NCI-H1092 (cell line): ENCODE measurements at regions not wholly inside any gene's neighbourhood (a gene's known extent, or its start where the extent isn't known, plus 50 kb on each side); places are given as distances from the start of the nearest gene placed in this dataset.

ENCODE experiments used
- DNase-seq: peaks from one replicate; lab custom pipeline; 2025; lab: John Stamatoyannopoulos, UW

DNA sequence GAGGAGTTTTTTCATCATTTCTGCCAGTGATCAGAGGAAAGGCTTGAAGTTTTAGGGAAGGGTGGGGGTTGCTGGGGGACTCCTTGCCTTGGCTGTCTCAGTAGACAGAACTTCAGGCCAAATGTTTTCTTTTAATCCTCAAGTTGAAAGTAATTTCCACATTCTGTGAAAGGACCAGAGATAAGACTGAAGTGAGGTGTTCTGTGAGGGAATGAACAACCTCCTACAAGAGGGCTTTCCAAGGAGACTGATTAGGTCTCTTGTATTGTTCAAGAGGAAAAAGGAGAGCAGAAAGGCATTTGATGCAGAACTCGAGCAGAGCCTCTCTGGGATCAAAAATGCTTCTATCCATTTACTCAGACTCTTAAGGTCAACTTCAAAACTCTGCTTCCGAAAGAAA is 282.1 kb upstream of the ATP10B start:
- no peak for DNase-seq

DNA sequence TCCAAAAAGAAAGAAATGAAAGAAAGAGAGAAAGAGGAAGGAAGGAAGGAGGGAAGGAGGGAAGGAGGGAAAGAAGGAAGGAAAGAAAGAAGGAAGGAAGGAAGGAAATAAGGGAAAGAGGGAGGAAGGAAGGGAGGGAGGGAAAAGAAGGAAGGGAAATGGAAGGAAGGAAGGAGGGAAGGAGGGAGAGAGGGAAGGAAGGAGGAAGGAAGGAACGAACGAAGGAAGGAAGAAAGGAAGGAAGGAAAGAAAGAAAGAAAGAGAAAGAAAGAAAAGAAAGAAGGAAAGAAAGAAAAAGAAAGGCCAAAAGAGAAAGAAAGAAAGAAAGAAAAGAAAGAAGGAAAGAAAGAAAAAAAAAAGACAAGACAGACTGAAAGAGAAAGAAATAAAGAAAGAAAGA is 263.9 kb upstream of the ATP10B start:
- no peak for DNase-seq

DNA sequence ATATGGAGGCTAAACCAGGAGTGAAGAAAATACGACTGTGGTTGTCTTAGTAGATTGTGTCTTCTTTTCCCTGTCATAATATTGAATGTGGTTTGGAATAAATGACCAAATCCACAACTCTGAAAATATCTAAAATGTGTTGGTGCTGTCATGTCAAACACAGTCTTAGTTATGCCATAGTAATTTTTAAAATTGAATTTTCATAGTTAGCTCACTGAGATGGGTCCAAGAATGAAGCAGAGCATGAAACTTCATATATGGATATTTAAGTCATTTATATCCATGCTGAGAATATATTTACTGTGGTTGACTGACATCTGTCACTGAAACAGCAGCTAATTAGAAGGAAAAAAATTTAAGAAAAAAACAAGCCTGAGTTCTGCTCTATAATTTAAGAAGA is 260.4 kb upstream of the ATP10B start:
- no peak for DNase-seq

DNA sequence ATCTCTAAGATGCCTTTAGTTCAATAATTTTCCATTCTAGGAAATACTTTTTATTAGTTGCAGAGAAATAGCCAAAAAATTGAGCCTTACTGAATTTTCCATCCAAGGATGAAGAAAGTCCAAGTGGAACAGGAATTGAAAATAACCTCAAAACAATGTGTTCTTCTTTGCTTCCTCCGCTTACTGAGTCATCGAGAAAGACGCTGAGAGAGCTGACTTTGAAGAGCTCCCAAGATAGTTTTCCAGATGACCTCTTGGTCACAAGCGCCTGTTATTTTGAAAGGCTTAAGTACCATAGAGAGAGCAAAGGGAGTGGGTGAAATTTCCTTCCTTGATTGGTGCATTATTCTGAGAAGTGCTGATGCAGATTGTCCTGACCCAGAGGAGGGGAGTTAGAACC is 253.5 kb upstream of the ATP10B start:
- no peak for DNase-seq

DNA sequence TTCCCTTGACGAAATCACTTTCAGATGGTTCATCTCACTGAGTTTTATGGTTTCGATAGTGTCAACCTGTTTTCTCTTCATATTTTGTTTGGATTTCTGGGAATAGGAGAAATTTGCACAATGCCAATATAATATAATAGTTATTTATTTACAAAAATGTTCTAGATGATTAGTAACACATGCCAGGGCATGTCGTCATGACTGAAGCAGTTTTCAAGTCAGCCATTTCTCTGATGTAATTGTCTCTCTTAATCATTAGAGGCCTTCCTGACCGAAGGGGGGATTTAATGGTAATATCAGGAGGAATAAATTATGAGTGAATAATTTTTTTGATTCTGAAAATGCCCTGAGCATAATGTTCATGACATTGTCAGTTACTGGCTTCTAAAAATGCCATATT is 246.5 kb upstream of the ATP10B start:
- no peak for DNase-seq

DNA sequence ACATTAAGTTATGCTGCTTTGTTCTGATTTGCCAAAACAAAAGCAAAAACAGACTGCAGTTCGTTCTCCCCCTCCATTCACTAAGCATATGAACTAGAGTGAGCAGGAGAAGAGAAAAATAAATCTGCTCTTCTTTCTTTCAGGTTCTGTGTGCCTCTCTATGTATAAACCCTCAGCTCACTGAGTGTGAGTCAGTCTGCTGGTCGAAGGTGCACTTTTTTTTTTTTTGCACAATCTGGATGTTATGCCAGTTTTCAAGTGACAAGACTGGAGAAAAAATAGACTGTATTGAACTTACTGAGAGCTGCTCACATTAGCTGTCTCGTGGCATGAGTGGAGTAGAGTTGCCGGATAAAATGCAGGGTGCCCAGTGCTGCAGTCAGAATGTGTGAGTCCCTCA is 244.6 kb upstream of the ATP10B start:
- no peak for DNase-seq

DNA sequence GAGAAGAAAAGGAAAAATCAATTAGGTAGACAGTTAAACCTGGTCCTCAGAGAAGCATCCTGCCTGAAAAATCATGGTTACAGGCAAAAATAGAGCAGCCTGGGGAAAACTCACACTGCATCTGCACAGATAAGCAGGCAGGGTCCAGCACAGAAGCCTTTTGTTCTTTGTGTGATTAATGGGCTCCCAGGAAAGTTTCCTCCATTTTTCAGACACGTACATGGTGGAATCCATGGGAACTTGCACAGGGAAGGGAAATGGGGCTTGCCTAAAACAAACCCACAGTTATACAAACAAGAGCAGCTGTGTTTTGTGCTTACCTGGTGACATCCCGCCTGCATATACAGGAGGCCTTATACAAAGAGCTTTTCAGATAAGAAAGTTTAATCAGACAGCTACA is 243.9 kb upstream of the ATP10B start:
- no peak for DNase-seq

DNA sequence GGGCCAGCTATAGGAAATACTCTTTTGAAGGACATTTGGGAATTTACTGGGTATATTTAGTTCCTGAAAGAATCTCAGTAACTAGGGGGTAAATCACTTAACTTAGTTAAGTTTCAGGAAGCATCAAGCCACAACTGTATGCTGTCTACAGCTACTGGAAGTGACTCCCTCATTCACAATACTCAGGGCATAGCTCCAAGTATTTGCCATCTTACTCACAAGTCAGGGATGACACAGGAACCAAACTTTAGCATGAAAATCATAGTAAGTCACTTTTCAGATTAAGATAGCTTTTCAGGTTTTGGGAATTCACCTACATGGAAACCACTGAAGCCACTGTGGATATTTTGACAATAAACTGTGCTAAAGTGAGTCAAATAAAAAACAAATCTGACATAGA is 242.4 kb upstream of the ATP10B start:
- DNase-seq = no peak

DNA sequence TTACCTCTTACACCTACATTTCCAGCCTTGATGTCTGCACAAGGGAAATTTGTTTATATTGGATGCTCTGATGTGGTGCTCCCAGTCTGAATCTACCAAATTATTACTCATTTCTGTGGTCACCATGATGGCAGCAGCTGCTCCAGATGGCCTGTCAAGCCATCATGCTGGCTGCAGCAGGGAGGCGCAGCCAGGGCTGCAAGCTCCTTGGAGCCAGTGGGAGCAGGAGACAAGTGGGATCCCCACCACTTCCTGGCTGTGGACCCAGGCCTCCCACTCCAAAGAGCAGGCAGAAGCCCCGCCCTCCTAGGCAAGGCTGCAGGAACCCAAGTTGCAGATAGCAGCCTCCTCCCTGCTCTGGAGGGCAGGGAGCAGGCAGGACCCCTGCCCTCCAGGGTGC is 241.1 kb upstream of the ATP10B start:
- no peak for DNase-seq

DNA sequence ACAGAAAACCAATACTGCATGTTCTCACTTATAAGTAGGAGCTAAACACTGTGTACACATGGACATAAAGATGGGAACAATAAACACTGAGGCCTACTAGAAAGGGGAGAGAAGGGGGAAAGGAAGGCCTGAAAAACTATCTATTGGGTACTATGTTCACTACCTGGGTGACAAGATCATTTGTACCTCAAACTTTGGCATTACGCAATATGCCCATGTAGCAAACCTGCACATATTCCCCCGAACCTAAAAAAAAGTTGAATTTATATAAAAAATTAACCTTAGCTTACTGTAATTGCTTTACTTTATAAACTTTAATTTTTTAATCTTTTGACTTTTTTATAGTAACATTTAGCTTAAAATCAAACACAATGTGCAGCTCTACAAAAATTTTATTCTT is 237.6 kb upstream of the ATP10B start:
- DNase-seq = no peak

DNA sequence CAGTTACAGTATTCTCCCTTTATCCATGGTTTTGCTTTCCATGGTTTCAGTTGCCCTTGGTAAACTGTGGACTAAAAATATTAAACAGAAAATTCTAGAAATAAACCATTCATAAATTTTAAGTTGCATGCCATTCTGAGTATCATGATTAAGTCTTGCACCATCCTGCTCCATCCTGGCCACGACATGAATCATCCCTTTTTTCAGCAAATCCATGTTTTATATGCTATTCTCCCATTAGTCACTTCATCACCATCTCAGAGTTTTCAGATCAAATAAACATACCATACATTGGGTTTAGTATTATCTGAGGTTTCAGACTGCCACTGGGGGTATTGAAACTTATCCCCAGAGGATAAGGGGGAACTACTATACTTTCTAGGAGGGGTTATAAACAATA is 234.4 kb upstream of the ATP10B start:
- no peak for DNase-seq

DNA sequence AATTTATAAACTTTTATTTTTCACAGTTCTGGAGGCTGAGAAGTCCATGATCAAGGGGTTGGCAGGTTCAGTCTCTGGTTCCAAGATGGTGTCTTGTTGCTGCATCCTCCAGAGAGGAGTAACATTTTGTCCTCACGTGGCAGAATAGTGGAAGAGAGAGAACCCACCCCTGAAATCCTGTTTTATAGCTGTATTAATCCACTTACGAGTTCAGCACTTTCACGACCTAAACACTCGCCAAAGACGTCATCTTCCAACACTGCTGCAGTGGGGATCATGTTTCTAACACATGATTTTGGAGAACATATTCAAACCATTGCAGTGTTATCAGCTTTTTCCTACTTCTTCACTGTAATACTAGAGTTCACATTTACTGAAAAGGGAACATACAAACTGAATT is 233.0 kb upstream of the ATP10B start:
- no peak for DNase-seq

DNA sequence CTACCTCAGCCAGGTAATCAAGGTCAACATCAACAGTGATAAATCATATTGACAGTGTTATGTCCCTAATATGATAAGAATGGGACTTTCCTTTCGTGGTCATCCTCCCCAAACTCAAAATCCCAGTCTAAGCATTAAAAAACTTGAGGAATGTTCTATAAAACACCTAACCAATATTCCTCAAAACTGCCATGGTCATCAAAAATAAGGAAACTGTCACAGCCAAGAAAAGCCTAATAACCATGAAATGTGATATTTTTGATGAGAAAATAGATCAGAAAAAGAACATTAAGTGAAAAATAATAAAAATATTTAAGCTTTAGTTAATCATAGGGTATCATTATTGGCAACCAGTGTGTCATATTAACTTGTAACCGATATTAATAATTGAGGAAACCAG is 232.1 kb upstream of the ATP10B start:
- DNase-seq = no peak

DNA sequence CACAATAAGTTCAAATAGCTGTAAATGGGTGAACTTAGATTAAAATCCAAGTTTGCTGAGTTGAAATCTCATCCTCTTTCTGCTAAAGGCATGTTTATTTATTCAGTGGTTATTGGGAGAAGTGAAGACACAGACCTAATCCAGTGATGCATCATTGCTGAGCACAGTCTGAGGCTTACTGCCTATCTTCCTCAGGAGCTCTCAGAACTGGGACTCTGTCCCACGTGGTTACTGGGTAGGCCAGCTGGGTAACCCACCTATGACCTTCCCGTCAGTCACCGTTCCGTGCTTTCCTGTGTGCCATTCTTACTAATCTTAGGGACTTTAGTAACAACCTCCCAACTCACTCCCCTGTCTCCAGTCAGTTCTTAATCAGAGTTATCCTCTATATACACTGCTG is 226.8 kb upstream of the ATP10B start:
- no peak for DNase-seq

DNA sequence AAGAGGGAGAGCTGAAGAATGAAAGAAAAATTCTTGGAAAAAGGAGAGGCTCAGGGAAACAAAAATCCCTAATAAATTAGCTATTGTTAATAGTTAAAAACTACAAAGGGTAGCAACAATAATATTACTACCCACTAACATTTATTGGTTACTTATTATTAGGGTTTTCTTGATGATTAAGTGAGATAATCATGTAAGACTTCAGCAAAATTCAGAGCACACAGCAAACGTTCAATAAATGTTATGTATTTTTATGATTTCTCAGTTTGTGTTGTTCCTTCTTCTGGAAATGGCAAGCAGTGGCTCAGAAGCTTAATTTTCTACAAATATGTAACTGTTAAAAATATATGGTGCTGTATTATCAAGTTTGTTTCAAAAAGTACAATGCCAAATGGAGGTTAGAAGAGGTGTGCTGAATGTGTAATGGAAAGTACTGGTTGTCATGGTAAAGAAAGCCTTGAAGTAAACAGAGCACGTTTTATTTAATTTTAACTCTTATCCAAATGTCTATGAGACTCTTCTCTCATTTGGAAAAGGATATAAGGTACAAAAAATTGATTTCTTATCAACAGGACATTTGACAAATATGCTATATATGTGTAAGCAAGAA is 226.0 kb upstream of the ATP10B start:
- DNase-seq = no peak

DNA sequence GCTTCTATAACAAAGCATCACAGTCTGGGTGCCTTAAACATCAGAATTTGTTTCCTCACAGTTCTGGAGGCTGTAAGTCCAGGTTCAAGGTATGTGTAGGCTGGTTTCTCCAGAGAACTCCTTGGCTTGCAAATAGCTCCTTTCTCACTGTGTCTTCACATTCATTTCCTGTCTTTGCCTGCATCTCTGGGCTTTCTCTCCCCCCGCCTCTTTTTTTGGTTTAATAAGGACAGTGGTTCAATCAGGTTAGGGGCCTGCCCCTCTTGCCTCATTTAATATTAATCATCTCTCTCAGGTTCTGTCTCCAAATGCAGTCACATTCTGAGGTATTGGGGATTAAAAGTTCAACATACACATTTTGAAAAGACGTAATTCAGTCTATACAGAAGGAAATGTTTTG is 225.5 kb upstream of the ATP10B start:
- DNase-seq = no peak

DNA sequence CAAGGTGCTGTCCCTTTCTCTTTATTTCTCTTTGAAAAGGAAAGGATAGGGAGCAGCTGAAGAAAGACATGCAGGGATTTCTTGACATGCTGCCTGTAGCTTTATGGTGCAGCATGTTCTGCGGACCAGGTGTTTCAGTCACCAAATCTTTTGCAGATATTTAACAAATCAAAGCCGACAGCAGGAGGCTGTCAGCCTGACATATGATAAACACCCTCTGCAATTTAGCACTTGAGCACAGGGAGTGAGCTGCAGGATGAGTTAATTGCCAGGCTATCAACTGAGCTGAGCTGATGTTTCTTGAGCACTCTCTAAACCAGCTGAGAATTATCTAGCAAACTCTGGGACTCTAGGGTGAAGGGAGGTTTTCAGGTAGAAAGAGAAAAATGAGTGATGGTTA is 212.8 kb upstream of the ATP10B start:
- DNase-seq = no peak

DNA sequence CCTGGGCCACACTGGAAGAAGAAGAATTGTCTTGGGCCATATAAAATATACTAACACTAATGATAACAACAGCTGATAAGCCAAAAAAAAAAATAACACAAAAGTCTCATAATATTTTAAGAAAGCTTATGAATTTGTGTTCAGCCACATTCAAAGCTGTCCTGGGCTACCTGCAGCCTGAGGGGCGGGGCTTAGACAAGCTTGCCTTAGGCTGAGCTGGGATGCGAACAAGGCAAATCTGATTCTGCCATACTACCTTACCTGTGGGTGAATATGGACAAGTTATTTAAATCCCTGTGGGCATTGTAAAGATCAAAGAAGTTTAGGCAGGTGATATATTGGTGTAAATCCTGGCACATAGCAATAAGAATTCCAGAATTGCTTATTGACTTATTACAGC is 212.3 kb upstream of the ATP10B start:
- DNase-seq = no peak

DNA sequence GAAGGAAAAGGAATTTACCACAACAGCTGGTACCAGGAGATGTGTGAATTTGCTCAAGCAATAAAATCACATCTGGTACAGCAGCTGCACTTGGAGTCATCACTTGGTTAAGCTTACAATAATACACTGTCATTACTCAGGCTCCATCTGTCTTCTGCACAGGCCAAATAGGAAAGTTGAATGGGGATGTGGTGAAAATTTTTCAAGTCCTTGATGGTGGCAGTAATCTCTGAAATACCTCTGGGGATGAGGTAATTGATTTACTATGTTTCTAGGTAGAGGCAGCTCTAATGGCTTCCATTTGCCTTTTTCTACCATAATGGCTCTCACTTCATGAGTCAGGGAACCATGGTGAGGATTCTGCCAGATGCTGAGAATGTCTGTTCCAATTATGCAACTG is 206.8 kb upstream of the ATP10B start:
- no peak for DNase-seq

DNA sequence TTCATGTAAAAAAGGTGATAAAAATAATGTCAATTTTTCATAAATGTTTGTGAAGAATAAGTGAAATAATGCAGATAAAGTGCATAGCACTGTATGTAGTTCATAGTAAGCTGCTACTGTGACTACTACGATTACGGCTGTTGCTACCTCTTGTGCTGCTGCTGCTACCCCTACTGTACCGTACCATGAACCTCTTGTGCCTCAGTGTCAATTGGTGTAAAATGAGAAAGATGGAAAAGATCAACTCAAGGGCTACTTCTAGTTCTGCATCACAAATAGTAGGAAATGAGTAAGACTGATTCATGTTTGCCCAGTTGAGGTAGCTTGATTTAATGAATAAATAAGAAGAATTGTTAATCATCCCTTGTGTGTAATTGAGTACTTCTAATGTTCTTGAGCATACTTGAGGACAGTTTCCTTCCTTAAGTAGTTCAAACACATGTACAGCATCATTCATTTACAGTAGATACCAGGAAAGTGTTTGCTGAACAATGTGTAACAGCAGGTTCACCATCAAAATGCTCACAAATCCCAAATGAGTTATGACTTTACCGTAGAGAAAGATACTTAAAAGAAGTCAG is 200.0 kb upstream of the ATP10B start:
- no peak for DNase-seq

DNA sequence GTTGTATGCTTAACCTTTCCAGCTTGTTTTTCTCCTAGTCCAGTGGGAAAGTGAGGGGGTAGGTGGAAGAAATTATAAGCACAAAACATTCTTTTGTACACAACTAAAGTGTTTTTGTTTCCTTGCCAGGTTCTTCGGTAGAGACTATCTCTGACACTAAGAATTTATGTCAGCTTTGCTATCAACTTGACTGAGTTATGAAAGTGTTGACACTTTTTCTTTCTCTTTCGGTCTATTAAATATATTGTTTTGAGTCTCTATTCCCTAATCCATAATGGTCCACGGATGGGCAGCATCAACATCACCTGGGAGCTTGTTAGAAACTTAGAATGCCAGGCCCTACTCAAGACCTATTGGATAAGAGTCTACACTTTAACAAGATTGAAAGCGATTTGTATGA is 195.0 kb upstream of the ATP10B start:
- DNase-seq = no peak

DNA sequence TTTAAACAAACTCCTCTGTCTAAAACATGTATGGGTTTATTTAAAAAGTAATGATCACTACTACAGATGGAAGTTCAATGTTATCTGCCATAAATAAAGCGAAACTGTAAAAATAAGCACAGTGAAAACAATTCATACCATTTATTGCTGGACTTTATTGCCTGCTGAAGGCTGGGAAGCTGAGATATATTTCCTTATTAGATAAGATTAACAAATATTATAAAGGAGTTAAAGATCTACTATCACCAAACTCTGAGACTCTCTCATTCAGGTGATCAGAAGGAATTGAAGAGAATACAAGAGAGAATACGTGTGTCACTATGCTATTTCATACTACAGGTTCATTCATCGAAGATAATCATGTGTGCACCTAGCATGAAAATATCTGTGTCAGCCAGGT is 190.9 kb upstream of the ATP10B start:
- DNase-seq = no peak

DNA sequence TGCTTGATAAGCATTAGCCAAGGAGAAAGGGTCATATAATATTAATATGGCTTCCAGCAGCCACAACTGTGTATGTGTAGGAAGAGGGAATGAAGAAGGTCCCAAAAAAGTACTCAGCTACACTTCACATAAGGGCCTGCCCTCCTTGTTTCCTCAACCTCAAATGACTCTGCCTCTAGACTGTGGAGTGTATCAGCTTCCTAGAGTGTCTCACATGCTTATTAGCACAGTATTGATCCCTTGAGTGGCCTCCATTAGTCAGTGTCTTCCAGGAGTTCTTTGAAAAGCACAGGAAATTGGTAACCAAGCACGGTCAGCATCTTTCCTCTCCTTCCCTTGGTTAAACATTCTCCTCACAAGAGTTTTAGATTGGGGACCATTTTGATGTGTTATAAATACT is 190.4 kb upstream of the ATP10B start:
- DNase-seq = no peak

DNA sequence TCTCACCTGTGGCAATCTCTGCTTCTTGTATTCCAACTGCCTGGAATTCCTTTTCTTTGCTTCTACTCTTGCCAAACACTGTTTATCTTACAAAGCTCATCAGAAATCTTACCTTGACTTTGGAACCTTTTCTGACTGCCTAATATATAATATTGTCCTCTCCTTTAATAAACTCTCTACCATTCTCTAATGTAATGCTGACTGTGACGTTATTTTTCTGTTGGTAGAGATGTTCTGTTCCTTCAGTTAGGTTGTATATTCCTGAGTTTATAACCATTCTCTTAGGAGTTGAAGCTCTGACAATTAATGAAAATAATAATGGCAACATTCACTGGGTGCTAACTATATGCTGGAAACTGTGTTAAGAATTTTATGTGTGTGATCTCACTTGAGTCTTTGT is 188.8 kb upstream of the ATP10B start:
- no peak for DNase-seq

DNA sequence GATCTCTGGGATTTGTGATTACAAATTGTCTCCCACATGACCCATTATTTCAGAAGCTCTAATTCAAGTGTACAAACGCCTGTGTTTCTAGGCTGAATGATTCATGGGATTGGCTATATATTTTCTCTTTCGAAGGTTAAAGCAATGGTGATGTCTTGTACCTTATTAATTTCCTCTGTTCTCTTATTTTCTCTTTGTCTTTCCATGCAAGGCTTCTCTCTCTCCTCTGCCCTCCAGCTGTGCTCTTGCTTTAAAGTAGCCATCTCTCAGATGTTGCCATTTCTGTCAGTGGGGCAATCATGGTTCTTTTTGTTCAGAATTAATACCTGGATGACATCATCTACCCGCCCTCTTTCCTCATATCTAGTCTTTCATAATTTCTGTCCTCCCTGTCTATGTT is 184.3 kb upstream of the ATP10B start:
- no peak for DNase-seq
